ENCODE measurements at regions not wholly inside any gene's neighbourhood (a gene's known extent, or its start where the extent isn't known, plus 50 kb on each side); places are given as distances from the start of the nearest gene placed in this dataset.

DNA sequence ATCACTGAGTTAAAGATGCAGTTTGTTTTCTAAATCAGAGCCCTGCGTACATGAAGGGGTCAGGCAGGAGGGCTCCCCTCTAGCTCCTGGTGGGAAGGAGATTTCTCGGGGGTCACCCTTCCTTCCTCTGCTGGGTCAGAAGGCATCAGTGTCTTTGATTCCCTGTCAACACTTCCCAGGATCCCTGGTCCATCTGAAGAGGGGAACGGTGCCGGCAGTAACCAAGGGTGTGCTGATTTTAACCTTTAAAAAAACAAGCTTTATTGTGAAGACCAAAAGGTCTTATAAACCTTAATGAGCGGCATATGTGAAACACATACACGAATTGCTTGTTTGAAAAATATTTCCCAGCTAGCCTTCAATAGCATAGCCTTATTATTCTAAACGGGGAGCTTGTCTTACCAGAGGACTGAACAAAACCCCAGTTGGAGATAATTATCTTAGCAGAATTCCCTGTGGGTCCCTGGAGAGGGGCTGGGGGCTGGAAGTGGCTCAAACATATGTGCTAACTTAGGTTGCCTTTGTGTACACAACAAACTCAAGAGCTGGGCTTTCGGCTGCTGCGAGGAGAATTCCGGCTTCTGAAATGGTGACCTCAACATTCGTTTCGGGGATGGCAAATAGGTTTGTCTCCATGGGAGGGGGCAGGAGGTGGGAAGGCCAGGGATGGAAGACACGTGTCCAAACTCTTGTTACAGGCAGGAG lies 114.9 kb upstream of the MYCN start:
- Histone ChIP-seq H3K4me3 (ENCODE audit: low read length) (no peak overlapping the region), H3K27ac (ENCODE audit: low read length) (no peak overlapping the region), H3K36me3 (replicated peaks; ENCODE audit: insufficient read depth, low read length) (no peaks in the 10 kb centered on the region), H3K79me2 (ENCODE audit: low read length) (no peaks in the 10 kb centered on the region), H3K4me1 (ENCODE audit: low read length) (no peaks in the 10 kb centered on the region), H3K9ac (ENCODE audit: low read length) (no peak overlapping the region), H3F3A (ENCODE audit: insufficient read depth, low read length) (no peaks in the 10 kb centered on the region), H4K20me1 (ENCODE audit: insufficient read depth, low read length) (no peaks in the 10 kb centered on the region), H3K9me2 (replicated peaks; ENCODE audit: insufficient read depth, low read length) (no peaks in the 10 kb centered on the region), H3K4me2 (ENCODE audit: low read depth, low read length) (no peak overlapping the region), H3K9me3 (replicated peaks; ENCODE audit: insufficient read depth, low read length) (no peaks in the 10 kb centered on the region), H2AFZ (ENCODE audit: low read length) (no peak overlapping the region), H3K27me3 (replicated peaks; ENCODE audit: insufficient read depth, low read length) (no peaks in the 10 kb centered on the region)
- no peak for TF ChIP-seq EZH2 (optimal IDR thresholded peaks at IDR 0.05; ENCODE audit: low read depth, low read length)
- TF ChIP-seq, protein P1, sequence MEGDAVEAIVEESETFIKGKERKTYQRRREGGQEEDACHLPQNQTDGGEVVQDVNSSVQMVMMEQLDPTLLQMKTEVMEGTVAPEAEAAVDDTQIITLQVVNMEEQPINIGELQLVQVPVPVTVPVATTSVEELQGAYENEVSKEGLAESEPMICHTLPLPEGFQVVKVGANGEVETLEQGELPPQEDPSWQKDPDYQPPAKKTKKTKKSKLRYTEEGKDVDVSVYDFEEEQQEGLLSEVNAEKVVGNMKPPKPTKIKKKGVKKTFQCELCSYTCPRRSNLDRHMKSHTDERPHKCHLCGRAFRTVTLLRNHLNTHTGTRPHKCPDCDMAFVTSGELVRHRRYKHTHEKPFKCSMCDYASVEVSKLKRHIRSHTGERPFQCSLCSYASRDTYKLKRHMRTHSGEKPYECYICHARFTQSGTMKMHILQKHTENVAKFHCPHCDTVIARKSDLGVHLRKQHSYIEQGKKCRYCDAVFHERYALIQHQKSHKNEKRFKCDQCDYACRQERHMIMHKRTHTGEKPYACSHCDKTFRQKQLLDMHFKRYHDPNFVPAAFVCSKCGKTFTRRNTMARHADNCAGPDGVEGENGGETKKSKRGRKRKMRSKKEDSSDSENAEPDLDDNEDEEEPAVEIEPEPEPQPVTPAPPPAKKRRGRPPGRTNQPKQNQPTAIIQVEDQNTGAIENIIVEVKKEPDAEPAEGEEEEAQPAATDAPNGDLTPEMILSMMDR (IDR thresholded peaks at IDR 0.05; ENCODE audit: low read length) = no peak
- TF ChIP-seq EZH2phosphoT487 (IDR thresholded peaks at IDR 0.05; ENCODE audit: low read length) = no peak
- no peak for DNase-seq

DNA sequence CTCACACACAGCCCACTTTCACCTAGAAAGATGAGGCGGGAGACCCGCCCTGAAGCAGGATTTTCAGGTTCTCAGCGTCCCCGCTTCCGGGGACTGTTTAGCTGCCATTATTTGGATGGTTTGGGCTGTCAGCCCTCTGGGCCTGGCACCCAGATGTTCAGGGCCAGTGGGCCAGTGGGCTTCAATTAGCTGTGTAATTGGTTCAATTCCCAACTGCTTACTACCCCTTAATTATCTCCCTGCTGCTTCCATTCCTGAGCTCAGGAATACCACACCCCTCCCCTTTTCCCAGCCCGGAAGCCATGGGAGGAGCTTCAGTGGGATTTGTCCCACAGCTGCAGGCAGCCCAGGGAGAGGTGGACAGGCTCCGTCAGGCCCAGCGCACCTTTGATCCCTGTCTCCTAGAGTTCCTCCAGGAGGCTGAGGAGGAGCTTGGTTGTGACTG lies 114.1 kb upstream of the MYCN start:
- Histone ChIP-seq H3K36me3 (replicated peaks; ENCODE audit: insufficient read depth, low read length) (no peaks in the 10 kb centered on the region), H3K27ac (ENCODE audit: low read length) (no peak overlapping the region), H3K4me2 (ENCODE audit: low read depth, low read length) (no peak overlapping the region), H3K79me2 (ENCODE audit: low read length) (no peaks in the 10 kb centered on the region), H3K9me2 (replicated peaks; ENCODE audit: insufficient read depth, low read length) (no peaks in the 10 kb centered on the region), H3K4me3 (ENCODE audit: low read length) (no peak overlapping the region), H3F3A (ENCODE audit: insufficient read depth, low read length) (no peaks in the 10 kb centered on the region), H3K27me3 (replicated peaks; ENCODE audit: insufficient read depth, low read length) (no peaks in the 10 kb centered on the region), H3K9ac (ENCODE audit: low read length) (no peak overlapping the region), H4K20me1 (ENCODE audit: insufficient read depth, low read length) (no peaks in the 10 kb centered on the region), H3K9me3 (replicated peaks; ENCODE audit: insufficient read depth, low read length) (no peaks in the 10 kb centered on the region), H3K4me1 (ENCODE audit: low read length) (no peaks in the 10 kb centered on the region), H2AFZ (ENCODE audit: low read length) (no peak overlapping the region)
- DNase-seq = no peak
- TF ChIP-seq EZH2phosphoT487 (IDR thresholded peaks at IDR 0.05; ENCODE audit: low read length) (no peak), EZH2 (optimal IDR thresholded peaks at IDR 0.05; ENCODE audit: low read depth, low read length) (no peak)
- TF ChIP-seq, protein P1 (IDR thresholded peaks at IDR 0.05; ENCODE audit: low read length) = no peak

DNA sequence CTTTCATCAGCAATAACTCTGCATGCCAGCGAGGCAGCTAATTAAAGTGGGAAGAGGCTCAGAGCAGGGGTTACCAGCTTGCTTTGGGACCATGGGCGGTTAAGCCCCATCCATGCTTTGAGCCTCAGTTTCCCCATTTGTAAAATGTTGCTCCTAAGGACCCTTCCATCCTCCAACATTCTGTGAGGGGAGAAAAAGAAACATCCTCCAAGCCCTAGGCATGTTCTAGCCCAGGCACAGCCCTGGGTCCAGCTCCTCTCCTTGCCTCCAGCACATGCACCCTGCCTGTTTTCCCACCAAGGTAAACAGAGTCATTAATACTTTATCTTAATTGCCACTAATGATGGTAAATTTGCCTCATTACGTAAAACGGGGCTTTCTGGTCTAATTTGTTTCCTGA lies 113.3 kb upstream of the MYCN start:
- Histone ChIP-seq H2AFZ (ENCODE audit: low read length) (no peak overlapping the region), H3F3A (ENCODE audit: insufficient read depth, low read length) (no peaks in the 10 kb centered on the region), H3K4me3 (ENCODE audit: low read length) (no peak overlapping the region), H3K9me3 (replicated peaks; ENCODE audit: insufficient read depth, low read length) (no peaks in the 10 kb centered on the region), H3K79me2 (ENCODE audit: low read length) (no peaks in the 10 kb centered on the region), H3K9me2 (replicated peaks; ENCODE audit: insufficient read depth, low read length) (no peaks in the 10 kb centered on the region), H3K4me2 (ENCODE audit: low read depth, low read length) (no peak overlapping the region), H3K4me1 (ENCODE audit: low read length) (no peaks in the 10 kb centered on the region), H3K27ac (ENCODE audit: low read length) (no peak overlapping the region), H3K9ac (ENCODE audit: low read length) (no peak overlapping the region), H3K27me3 (replicated peaks; ENCODE audit: insufficient read depth, low read length) (no peaks in the 10 kb centered on the region), H4K20me1 (ENCODE audit: insufficient read depth, low read length) (no peaks in the 10 kb centered on the region), H3K36me3 (replicated peaks; ENCODE audit: insufficient read depth, low read length) (no peaks in the 10 kb centered on the region)
- DNase-seq = no peak
- no peak for TF ChIP-seq EZH2 (optimal IDR thresholded peaks at IDR 0.05; ENCODE audit: low read depth, low read length)
- TF ChIP-seq EZH2phosphoT487 (IDR thresholded peaks at IDR 0.05; ENCODE audit: low read length) = no peak
- TF ChIP-seq, protein P1 (IDR thresholded peaks at IDR 0.05; ENCODE audit: low read length) = no peak
